ENCODE measurements at regions not wholly inside any gene's neighbourhood (a gene's known extent, or its start where the extent isn't known, plus 50 kb on each side); places are given as distances from the start of the nearest gene placed in this dataset.

GRCh38 chr2:81647715-81648230, 1343.2 kb upstream of the LRRTM1 start:
- H3K4me2 ChIP-seq, result no peak overlapping the region
- H3K79me2 ChIP-seq, result no peaks in the 10 kb centered on the region
- no peak for DNase-seq (ENCODE audit: low spot score)
- H3K27ac ChIP-seq, result no peak overlapping the region
- H2AFZ ChIP-seq, result no peak overlapping the region
- H3K9me2 ChIP-seq (replicated peaks; ENCODE audit: insufficient read depth), result no peaks in the 10 kb centered on the region
- H3K4me3 ChIP-seq, result no peak overlapping the region
- H3K36me3 ChIP-seq (replicated peaks; ENCODE audit: insufficient read depth, low read depth), result no peaks in the 10 kb centered on the region
- H3K9me3 ChIP-seq (ENCODE audit: low read depth), result no peaks in the 10 kb centered on the region
- TF ChIP-seq EZH2phosphoT487 (IDR thresholded peaks at IDR 0.05; ENCODE audit: low read depth, severe bottlenecking, unreplicated experiment), result no peak
- no peak for TF ChIP-seq EZH2 (IDR thresholded peaks at IDR 0.05; ENCODE audit: borderline replicate concordance)
- TF ChIP-seq, protein P1, sequence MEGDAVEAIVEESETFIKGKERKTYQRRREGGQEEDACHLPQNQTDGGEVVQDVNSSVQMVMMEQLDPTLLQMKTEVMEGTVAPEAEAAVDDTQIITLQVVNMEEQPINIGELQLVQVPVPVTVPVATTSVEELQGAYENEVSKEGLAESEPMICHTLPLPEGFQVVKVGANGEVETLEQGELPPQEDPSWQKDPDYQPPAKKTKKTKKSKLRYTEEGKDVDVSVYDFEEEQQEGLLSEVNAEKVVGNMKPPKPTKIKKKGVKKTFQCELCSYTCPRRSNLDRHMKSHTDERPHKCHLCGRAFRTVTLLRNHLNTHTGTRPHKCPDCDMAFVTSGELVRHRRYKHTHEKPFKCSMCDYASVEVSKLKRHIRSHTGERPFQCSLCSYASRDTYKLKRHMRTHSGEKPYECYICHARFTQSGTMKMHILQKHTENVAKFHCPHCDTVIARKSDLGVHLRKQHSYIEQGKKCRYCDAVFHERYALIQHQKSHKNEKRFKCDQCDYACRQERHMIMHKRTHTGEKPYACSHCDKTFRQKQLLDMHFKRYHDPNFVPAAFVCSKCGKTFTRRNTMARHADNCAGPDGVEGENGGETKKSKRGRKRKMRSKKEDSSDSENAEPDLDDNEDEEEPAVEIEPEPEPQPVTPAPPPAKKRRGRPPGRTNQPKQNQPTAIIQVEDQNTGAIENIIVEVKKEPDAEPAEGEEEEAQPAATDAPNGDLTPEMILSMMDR (IDR thresholded peaks at IDR 0.05; ENCODE audit: poor library complexity), result no peak
- no peaks in the 10 kb centered on the region for H3K27me3 ChIP-seq
- no peaks in the 10 kb centered on the region for H3K4me1 ChIP-seq (ENCODE audit: insufficient read depth)
- H4K20me1 ChIP-seq (ENCODE audit: insufficient read depth, poor library complexity, severe bottlenecking), result no peaks in the 10 kb centered on the region

DNA sequence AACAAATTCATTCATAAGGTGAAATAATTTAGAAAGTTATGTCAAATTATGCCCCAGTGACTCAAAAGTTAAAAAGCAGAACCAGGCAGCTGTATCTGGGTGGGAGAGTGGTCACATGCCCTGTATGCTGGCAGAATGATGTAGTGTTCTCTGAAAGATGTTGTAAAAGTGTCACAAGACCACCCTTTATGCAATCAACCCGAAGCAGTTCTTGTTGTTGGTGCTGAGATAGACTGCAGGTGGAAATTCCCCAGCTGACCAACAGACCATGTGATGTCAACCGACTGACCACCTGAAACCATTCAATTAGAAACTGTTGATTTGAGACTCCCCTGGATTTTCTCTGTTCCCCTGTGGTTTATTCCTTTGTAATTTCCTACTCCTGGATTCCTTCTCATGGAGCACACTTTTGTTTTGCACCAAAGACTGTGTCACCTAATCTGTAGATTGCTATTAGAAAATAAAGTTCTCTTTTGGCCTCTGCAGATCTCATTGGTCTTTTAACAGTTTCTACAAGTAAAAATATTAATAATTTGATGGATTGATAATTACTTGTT, 1341.3 kb upstream of the LRRTM1 start:
- 44% methylated on average over 2 of the region's 2 CpGs for WGBS (ENCODE audit: low lambda C conversion rate, missing lambda C conversion rate)
- DNase-seq (ENCODE audit: low spot score), result no peak
- no peaks in the 10 kb centered on the region for H3K4me1 ChIP-seq (ENCODE audit: insufficient read depth)
- no peak overlapping the region for H3K4me3 ChIP-seq
- no peaks in the 10 kb centered on the region for H3K36me3 ChIP-seq (replicated peaks; ENCODE audit: insufficient read depth, low read depth)
- H3K9me2 ChIP-seq (replicated peaks; ENCODE audit: insufficient read depth), result no peaks in the 10 kb centered on the region
- no peak overlapping the region for H2AFZ ChIP-seq
- H3K9me3 ChIP-seq (ENCODE audit: low read depth), result no peaks in the 10 kb centered on the region
- H4K20me1 ChIP-seq (ENCODE audit: insufficient read depth, poor library complexity, severe bottlenecking), result no peaks in the 10 kb centered on the region
- no peak overlapping the region for H3K27ac ChIP-seq
- TF ChIP-seq EZH2phosphoT487 (IDR thresholded peaks at IDR 0.05; ENCODE audit: low read depth, severe bottlenecking, unreplicated experiment), result no peak
- H3K27me3 ChIP-seq, result no peaks in the 10 kb centered on the region
- no peaks in the 10 kb centered on the region for H3K79me2 ChIP-seq
- H3K4me2 ChIP-seq, result no peak overlapping the region

DNA sequence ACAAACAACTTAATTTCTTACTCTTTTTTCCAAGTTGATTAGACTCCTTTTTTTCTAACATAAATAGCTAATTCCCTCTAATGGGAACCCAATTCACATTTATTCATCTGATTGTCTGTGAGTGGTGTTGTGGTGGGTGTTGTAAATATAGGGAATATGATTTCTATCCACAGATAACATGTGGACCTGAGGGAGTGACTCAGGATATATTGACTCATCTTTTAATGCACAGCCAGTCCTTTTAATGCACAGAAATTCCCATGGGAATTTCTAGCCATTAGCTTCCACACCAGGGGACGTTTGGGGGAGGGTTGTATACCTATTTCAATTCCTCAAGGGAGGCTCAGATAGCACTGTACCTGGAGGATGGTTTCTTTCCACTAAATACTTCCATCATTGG, 1339.6 kb upstream of the LRRTM1 start:
- DNase-seq (ENCODE audit: low spot score), result no peak
- Histone ChIP-seq H2AFZ (no peak overlapping the region), H3K4me2 (no peak overlapping the region), H3K27me3 (no peaks in the 10 kb centered on the region), H3K4me1 (ENCODE audit: insufficient read depth) (no peaks in the 10 kb centered on the region), H4K20me1 (ENCODE audit: insufficient read depth, poor library complexity, severe bottlenecking) (no peaks in the 10 kb centered on the region), H3K9me3 (ENCODE audit: low read depth) (no peaks in the 10 kb centered on the region), H3K27ac (no peak overlapping the region), H3K79me2 (no peaks in the 10 kb centered on the region), H3K4me3 (no peak overlapping the region), H3K9me2 (replicated peaks; ENCODE audit: insufficient read depth) (no peaks in the 10 kb centered on the region), H3K36me3 (replicated peaks; ENCODE audit: insufficient read depth, low read depth) (no peaks in the 10 kb centered on the region)
- WGBS (ENCODE audit: low lambda C conversion rate, missing lambda C conversion rate), result 56% methylated on average over 1 of the region's 1 CpG
- TF ChIP-seq, protein P1 (IDR thresholded peaks at IDR 0.05; ENCODE audit: poor library complexity), result no peak
- TF ChIP-seq EZH2 (IDR thresholded peaks at IDR 0.05; ENCODE audit: borderline replicate concordance), result no peak
- TF ChIP-seq EZH2phosphoT487 (IDR thresholded peaks at IDR 0.05; ENCODE audit: low read depth, severe bottlenecking, unreplicated experiment), result no peak

- Histone ChIP-seq H3K4me2 (no peak overlapping the region), H3K27ac (no peak overlapping the region), H3K9me2 (replicated peaks; ENCODE audit: insufficient read depth) (no peaks in the 10 kb centered on the region), H3K9me3 (ENCODE audit: low read depth) (no peaks in the 10 kb centered on the region), H3K79me2 (no peaks in the 10 kb centered on the region), H3K4me1 (ENCODE audit: insufficient read depth) (no peaks in the 10 kb centered on the region), H3K27me3 (no peaks in the 10 kb centered on the region), H2AFZ (no peak overlapping the region), H4K20me1 (ENCODE audit: insufficient read depth, poor library complexity, severe bottlenecking) (no peaks in the 10 kb centered on the region), H3K4me3 (no peak overlapping the region), H3K36me3 (replicated peaks; ENCODE audit: insufficient read depth, low read depth) (no peaks in the 10 kb centered on the region)
- no peak for DNase-seq (ENCODE audit: low spot score)
- TF ChIP-seq, protein P1 (IDR thresholded peaks at IDR 0.05; ENCODE audit: poor library complexity), result no peak
- 69% methylated on average over 2 of the region's 2 CpGs for WGBS (ENCODE audit: low lambda C conversion rate, missing lambda C conversion rate)
These were observed 1320.3 kb upstream of the LRRTM1 start for GRCh38 chr2:81624825-81625224.
